ENCODE measurements at regions not wholly inside any gene's neighbourhood (a gene's known extent, or its start where the extent isn't known, plus 50 kb on each side); places are given as distances from the start of the nearest gene placed in this dataset.

- no peak for TF ChIP-seq CTCF (IDR thresholded peaks at IDR 0.05)
Observed at GRCh38 chr7:67301667-67302066, 305.0 kb downstream of the TYW1 start.

GRCh38 chr7:67302113-67303039 is 305.7 kb downstream of the TYW1 start:
- no peak for TF ChIP-seq CTCF (IDR thresholded peaks at IDR 0.05)

DNA sequence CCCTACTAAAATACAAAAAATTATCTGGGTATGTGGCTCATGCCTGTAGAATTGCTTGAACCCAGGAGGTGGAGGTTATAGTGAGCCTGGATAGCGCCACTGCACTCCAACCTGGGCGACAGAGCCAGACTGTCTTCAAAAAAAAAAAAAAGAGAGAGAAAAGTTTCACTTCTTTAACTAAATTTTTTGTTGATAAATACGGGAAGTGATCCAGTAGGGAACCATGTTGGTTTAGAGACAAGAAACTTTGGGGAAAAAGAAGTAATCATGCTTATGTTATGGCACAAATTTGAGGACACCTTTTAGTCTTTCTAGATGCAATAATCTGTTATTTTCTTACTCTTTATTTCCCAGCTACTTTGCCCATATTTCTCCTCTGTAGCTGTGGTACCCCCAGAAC is 309.7 kb downstream of the TYW1 start:
- TF ChIP-seq CTCF (IDR thresholded peaks at IDR 0.05): no peak

- TF ChIP-seq CTCF (IDR thresholded peaks at IDR 0.05): no peak
Observed at GRCh38 chr7:67309764-67310549, 313.3 kb downstream of the TYW1 start.

GRCh38 chr7:67311901-67312300 is 315.3 kb downstream of the TYW1 start:
- TF ChIP-seq CTCF (IDR thresholded peaks at IDR 0.05): no peak

GRCh38 chr7:67313213-67313612 is 316.6 kb downstream of the TYW1 start:
- TF ChIP-seq CTCF (IDR thresholded peaks at IDR 0.05): no peak

GRCh38 chr7:67341153-67341768 is 344.6 kb downstream of the TYW1 start:
- TF ChIP-seq CTCF (IDR thresholded peaks at IDR 0.05): no peak
